ENCODE measurements at regions not wholly inside any gene's neighbourhood (a gene's known extent, or its start where the extent isn't known, plus 50 kb on each side); places are given as distances from the start of the nearest gene placed in this dataset.

DNA sequence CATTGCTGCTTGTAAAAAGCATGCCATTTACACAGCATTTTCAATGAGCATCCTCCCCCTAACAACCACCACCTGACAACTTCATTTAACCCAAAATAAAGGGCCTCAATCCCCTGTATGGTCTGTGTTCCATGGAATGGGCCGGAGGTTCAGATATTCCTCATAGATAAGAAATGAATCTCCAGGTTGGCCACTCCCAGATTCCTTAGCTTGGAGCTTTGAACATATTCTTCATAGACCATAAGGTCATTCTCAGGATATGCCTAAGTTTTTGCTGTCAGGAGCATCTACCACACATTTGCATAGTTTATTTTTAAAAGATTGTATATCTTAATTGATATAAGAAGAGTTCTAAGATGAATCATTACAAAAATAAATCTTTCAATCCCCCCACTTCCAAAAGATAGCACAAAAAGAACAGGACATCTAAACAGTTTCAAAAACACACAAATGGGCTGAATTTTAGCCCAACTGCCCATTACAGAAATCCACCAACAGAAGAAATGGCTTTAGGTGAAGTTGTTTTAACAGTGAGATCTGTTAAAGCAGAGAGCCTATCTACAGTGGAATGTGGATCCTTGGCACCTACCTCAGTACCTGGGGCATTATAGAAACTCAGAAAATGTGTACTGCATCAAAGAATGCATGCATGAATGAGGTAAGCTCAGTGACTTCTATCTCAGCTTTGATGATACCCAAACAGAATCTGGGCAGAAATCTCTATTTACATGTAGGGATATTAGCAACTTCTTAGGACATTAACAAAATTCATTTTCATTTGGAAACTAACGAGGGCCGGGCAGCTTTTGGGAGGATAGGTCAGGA is 179.8 kb downstream of the SEC61B start:
- no peak for FAIRE-seq

DNA sequence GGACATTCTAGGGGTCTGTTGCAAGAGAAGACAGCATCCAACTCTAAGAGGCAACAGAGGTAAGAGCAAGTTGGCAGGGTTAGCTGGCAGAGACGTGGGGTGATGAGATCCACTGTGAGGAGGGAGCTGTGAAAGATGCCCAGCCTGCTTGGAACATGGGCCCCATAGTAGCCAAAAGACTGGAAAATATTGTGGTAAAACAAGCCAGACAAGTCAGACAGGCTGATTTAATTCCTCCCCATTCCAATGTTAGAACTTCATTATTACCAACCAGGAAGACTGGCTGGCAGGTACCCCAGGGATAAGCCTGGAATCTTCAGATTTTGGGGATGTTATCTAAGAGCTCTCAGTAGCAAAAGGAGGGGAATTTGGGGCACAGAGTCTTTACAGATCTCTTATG is 181.3 kb downstream of the SEC61B start:
- no peak for FAIRE-seq

DNA sequence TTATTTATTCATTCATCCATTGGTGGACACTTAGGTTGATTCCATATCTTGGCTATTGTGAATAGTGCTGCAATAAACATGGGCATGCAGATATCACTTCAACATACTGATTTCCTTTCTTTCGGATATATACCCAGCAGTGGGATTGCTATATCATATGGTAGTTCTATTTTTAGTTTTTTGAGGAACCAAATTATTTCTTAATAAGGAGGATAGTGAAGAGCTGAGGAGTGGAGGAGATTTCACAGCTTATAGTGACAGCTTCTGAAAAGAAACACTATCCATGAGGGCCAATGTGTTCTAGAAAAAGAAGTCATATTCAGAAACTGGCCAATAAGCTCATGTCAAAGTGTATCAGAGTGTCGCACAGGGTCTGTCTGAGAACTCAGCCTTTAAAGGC is 183.3 kb downstream of the SEC61B start:
- no peak for FAIRE-seq

DNA sequence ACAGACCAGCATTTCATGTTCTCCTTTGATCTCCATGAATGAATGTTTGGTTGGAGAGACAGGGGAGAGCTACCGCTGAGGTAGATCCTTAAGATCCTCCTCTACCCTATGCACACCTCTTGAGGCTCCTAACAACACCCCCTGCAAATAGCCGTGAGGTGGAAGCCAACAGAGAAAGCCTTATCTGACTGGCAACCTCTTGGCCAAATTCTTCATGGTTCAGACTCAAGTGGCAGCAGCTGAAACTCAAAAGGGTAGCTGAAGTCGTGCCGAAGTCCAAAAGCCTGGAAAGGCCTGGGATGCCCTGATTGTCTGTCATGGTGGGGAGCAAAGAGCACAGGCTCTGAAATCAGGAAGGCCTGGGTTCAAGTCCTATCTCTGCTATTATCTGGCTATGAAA is 184.9 kb downstream of the SEC61B start:
- no peak for FAIRE-seq

DNA sequence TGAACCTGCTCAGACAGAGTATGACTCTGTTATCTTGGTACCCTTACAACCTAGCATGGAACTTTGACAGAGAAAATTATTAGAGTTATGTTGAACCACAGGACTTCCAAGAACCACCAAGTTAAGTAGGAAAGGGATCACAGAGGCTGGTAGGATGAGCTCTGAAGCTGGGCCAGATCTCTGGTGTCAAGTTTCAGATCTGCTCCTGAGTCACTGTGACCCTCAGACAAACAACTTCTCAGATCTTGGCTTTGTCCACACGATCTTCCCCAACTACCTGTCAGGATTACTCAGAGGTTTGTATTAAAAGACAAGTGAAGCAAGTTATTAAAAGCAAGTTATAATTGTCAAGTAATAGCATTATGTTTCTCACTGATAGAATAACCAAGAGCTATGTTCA is 189.0 kb downstream of the SEC61B start:
- no peak for FAIRE-seq

DNA sequence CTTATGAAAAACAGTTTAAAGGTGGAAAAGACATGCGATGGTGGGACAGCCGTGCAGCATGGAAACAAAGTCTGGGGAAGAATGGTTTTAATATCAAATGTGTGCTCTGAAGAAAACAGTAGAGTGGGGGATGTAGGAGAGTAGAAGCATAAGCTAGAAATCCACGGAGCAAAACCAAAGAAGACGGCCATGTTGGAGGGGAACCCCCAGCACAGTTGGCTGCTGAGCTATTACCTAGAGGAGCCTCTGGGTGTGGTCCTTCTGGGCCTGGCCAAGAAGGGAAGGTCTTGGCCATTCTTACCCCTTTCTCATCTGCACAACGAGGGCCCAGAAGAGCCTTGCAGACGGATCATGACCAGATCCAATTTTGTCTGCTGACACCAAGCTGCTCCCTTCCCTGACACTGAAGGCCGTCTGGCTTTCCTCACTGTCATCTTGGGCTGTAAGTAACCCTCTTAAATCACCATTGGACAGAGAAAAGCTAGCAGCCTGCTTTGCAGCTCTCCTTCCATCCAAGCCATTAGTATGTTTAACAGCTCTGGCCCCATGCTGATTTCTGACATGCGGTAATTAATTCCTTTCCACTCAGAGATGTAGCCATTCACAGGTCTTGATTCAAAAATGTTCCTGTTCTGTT is 189.5 kb downstream of the SEC61B start:
- FAIRE-seq, result no peak

DNA sequence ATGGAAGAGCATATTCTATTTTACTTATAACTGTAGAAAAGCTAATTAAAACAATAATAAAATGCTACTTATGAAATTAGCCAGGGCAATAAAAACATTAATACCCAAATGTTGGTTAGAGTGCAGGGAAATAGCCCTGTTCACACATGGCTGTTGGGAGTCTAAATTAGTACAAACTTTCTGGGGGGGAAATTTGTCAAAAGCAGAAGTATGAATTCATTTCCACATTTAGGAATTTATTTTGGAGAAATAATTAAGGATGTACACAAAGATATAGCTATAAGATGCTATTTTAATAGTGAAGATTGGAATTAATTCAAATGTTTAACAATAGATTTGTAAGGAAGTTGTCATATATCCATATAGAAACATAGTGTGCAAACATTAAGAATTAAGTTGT is 190.5 kb downstream of the SEC61B start:
- no peak for FAIRE-seq

DNA sequence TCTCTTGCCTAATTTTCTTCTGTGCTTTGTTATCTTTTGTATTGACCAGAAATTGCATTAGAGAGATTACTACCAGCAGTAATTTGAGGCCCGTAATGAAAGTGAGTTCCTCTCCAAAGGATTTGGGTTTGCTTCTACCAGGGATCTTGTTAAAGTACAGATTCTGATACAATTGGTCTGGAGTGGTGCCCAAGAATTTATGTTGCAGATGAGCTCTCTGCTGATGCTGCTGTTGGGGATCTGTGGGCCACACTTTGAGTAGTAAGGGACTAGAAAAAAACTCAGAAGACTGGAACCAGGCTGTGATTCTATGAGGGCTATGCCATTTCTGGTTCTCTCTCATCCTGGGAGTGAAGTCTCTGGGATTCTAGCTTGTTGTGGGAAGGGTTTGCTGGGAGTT is 192.2 kb downstream of the SEC61B start:
- no peak for FAIRE-seq

DNA sequence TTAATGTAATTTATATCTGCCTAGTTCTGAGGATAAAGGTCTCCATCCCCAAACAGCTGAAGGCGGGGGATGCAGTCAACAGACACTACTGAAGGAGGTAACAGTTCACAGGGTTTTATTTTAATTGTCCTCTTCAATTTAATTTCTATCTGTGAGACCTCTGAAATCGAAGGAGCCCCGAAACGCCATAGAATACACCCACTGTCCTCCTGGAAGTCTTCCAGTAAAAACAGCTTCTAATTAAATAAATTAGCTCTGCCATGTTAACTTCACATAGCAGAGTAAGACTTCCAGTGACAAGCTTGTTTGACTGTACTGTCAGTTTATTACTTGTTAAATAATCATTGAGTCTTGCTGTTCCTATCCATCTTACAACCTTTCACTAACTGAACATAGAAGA is 193.5 kb downstream of the SEC61B start:
- no peak for FAIRE-seq

DNA sequence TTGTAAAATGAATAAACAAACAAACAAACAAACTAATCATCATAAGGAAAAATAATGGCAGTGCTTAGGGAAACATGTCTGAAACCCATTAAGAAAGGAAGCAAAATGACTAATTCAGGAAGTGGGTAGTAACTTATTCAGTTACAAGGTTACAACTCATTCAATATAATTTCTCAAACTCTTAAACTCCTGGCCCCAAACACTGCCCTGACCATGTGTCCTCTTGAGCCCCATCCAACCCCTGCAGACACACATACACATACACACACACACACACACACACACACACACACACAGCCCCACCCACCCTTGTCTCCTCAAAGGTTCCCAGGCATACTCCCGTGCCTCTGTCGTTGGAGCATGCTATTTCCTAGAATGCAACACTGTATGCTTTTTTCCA is 193.9 kb downstream of the SEC61B start:
- FAIRE-seq, result no peak

DNA sequence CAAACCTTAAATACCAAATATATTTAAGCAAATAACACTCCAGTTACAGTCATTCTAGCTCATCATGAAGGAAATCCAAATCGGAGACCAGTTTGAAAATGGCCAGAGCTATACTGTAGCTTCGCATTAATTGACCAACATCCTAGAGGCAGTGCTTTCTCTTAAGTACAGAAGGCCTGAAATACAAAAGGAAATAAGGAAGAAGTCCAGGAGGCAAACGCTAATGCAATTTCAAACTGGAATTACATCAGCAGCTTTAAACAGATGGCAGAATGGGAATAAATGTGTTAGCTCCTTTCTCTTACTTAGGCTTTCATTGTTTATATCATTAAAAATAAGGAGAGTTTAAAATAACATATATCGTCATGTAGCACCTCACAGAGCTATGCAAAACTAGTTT is 197.0 kb downstream of the SEC61B start:
- no peak for FAIRE-seq

DNA sequence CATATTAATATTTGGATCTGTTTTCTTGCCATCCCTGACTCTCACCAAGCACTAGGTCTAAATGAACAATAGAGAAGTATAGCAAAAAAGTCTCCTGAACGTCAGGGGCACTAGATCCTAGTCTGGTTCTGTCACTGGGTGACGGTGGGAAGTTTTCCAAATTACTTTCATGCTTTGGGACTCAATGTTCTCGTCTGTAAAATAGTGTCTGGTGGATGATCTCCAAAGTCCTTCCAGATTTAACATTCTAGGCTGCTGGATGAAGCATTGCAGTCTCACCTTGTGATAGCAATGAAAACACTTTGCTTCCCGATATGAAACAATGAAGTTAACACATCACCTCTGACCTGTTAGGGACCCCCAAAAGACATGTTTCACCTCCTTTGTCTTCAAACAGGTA is 199.3 kb downstream of the SEC61B start:
- no peak for FAIRE-seq

DNA sequence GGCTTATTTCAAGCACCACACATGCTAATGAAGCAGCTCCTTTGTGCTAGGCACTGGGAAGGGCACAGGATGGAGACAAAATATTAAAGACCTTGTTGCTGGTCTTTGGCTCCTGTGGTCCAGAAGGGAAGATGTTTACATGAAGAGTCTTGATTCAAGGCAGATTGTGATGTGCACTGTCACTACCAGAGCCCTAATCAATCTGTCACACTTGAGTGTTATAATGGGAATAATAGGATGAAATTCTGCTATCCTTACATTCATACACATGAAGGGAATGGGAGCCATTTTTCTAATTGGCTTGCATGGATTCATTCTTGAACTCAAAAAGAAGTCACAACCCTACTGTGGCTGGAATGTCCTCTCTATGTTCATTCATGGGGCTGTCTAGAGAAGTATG is 203.0 kb downstream of the SEC61B start:
- FAIRE-seq, result no peak

DNA sequence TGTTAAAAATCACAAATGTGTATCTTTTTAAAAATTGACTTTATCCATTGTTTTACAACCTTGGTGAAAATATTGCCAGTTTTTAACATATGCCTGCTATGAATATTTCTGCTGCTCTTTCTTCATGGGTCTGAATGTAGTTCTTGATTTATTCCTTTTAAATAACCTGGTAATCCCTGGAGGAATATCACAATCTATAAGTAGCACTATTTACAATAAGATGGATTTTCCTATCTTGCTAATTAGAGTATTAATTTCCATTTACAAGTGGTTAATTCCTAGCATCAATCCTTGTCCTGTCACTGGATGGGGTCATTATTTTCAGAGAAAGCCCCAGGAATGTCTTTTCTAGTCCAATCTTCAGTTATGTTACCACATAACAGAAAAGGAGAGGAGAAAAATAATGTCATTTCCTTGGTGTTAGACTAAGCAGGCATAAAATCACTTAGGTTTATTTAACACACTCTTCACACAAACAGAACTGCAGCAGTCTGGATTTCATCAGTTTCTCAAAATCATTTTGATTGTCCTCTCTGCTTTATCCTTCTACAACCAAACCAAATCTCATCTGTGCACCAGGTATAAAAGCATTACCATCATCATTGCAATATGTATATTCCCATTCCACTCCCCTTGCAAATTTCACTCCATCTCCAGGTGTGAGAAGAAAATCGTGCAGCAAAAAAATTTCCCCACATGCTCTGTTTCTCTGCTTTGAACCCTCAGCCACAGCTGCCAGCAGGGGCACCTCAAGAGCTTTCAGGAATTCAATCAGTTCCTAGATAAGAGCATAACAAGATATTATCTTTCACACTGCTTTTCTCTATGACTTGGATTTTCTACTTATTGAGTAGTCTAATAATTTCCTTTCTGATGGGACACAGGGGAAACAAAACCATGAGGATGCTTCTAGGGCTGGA is 204.1 kb downstream of the SEC61B start:
- no peak for FAIRE-seq

DNA sequence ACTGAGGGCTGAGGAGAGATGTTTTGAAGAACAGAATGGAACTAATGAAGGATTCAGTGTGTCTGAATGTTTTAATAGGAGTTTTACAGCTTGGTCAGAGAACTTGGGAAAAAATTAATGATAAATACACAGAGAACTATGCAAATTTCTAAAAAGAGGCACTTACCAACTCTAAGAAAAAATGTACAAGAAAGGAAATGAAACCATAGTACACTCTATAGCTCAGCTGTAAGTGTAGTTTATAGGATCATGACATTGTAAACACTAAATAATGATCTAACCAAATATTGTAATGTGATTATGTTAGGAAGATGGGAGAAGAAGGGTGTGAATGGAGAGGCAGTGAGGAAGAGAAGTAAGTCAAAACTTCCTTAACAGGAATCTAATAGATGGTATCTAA is 205.2 kb downstream of the SEC61B start:
- no peak for FAIRE-seq

DNA sequence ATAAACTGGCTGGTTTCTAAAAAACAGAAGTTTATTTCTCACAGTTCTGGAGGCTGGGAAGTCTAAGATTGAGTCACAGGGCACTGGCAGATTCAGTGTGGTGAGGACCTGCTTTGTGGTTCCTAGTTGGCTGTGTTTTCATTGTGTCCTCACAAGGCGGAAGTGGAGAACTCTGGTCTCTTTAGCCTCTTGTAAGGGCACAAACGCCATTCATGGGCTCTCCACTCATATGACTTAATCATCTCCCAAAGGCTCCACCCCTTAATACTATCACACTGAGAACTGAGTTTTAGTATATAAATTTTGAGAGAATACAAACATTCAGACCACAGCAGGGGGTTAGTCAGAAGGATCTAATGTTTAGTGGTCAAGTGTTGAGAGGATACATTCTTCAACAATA is 208.2 kb downstream of the SEC61B start:
- no peak for FAIRE-seq

DNA sequence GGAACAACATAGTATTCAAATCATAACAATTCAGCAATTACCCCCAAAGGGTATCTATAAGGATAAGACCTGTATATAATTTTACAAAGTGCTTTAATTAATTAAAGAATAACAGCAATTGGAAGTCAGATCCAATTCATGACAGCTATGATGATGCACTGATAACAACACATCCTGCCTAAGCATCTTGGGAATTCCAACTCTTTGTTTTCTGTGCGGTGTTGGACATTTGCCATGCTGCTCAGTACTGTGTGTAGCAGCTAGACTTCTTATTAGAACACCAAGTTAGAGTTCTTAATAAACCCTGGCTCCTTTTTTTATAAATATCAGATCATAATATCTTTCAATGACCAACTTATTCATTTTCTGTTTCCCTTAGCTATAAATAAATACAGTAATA is 209.0 kb downstream of the SEC61B start:
- no peak for FAIRE-seq

DNA sequence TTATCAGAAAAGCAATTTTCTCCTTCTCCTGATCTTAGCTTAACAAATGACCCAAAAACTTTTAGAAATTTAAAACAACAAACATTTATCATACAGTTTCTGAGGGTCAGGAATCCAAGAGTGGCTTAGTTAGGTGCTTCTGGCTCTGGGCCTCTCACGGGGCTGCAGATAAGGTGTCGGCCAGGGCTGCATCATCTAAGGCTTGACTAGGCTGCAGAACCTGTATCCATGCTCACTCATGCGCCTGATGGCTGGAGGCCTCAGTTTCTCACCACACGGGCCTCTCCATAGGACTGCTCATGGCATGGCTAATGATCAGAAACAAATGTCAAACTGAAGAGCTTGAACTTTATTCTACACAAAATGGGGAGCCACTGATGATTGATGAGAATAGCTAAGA is 210.0 kb downstream of the SEC61B start:
- FAIRE-seq, result no peak

DNA sequence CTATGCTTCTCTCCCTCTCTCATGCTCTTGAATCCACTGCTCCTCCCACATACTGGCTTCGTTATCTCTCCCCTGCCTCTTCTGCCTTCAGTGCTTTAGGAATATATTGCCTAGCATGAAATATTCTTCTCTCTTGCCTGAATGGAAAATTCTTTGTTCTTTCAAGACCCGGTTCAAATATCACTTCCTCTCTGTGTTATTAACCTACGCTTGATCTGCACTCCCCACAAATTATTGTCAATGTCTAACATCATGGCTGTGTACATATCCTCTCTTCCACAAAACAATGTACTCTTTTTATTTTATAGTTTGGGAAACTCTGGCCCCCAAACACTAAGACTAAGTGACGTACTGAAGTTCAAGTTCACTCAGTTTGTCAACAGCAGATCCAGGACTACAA is 211.0 kb downstream of the SEC61B start:
- no peak for FAIRE-seq

DNA sequence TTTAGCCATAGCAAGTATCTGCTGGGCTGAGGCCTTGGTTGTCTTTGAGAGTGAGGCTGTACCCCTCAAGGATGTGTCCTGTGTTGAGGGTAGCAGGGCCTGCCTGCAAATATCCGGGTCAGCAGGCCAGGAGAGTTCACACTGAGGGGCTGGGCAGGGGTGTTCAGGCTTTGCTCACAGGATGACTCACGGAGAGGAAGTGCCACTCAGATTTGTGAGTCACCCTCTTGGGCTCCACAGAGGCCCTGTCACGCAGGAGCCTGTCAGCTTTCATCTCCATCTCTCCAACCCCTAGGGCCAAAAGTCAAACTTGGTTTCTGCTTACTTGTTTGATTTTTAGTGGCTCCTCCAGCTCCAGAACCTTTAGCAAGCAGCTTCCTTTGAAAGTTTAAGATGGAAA is 211.5 kb downstream of the SEC61B start:
- no peak for FAIRE-seq

DNA sequence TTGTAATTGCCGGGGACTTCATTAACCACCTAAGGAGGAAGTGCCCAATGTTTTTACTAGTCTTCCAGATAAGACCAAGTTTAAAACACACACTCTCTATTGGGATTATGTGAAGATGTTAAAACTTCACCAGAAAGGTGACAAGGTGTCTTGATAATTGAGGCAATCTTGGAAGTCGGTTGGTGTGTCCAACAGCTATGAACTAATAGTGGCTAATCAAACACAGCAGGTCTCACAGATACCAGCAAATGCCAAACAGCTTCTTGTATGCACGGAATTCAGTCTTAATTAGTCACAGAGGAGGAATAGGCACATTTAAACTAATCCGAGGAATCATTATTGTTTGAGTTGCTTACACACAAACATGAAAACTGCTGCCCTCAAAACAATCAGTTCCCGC is 214.5 kb downstream of the SEC61B start:
- no peak for FAIRE-seq

DNA sequence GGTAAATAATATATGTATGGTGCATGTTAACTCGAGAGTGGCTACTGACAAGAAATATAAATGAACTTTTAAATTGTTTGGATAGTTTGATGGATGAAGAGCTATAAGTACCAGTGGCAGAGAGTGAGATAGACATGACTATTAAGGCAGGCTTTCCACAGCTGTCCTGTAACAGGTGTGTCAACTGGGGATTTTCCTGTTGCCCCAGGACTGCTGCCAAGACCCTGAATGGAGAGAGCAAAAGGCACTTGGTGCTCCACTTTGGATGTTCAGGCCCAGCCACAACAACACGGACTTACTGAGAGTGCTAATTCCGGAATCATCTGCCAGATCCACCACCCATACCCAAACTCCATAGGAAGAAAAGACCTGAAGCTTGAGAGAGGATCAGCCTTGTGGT is 215.1 kb downstream of the SEC61B start:
- FAIRE-seq, result no peak

DNA sequence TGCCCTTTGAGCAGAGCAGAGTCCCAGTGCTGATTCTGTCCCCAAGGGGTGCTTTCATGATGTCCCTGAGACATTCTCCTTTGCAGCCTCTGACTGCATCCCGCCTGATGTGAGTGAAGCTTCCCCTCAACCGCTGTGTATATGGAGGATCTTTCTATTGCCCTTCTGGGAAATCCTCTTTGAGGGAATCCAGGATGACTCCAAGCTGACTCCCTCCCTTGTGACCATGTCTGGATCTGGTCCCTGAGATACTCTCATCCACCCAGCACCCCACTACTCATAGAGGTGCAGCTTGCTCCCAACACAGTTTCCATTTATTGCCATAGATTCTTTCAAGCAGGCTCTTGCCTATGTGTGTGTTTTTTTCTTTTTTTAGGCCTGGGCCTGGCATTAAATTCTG is 216.5 kb downstream of the SEC61B start:
- no peak for FAIRE-seq

DNA sequence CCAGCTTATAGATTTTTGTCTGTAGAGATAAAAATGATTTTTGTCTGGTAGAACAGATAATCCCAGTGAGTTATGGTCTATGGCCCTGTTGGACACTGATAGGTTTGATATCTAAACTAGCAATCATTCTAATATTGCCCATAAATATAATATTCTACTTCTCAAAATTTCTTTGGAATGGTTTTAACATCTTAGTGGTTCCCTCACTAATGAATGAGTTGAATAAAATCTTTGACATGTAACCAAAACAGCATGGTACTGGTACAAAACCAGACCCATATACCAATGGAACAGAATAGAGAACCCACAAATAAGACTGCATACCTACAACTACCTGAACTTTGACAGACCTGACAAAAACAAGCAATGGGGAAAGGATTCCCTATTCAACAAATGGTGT is 219.7 kb downstream of the SEC61B start:
- FAIRE-seq, result no peak
